CD8-positive, alpha-beta memory T cell (primary cell): ENCODE measurements at regions not wholly inside any gene's neighbourhood (a gene's known extent, or its start where the extent isn't known, plus 50 kb on each side); places are given as distances from the start of the nearest gene placed in this dataset.
"Not testable (repeated sequence)": the region's sequence is repeated elsewhere in the genome, so short reads cannot be mapped to it uniquely, and the experiment has no call there.

Source experiments
- CTCF ChIA-PET: fragments of 350-600 bp; sonication (Branson Sonifier 250); formaldehyde crosslinking; loops from one replicate; lab custom pipeline; 2021; ENCODE audit warnings: antibody characterized with exemption; lab: Charles Lee
- POLR2A ChIA-PET: fragments of 350-600 bp; sonication (Branson Sonifier 250); formaldehyde crosslinking; loops from one replicate; lab custom pipeline; 2021; ENCODE audit warnings: antibody characterized with exemption; lab: Charles Lee
- DNase-seq, 5 donors: peaks; one replicate each; pipeline versions ENCODE4 v3.0.0 to v3.0.0-alpha.2; 2020 to 2022; ENCODE audit warnings: mixed read lengths in 1 of 5
- H3K27ac ChIP-seq: one replicate; pipeline ENCODE4 v1.7.0; 2013; ENCODE audit warnings: low read depth, mild to moderate bottlenecking, low read length, moderate library complexity
- H3K27me3 ChIP-seq: 2 replicates; pipeline ENCODE4 v1.7.0; 2013; ENCODE audit warnings: low read length, mild to moderate bottlenecking; ENCODE audit not compliant: insufficient read depth, poor library complexity, severe bottlenecking
- H3K36me3 ChIP-seq: 2 replicates; pipeline ENCODE4 v1.7.0; 2013; ENCODE audit warnings: mild to moderate bottlenecking, low read length, moderate library complexity; ENCODE audit not compliant: insufficient read depth
- H3K4me1 ChIP-seq: 2 replicates; pipeline ENCODE4 v1.7.0; 2013; ENCODE audit warnings: mild to moderate bottlenecking, low read length, moderate library complexity; ENCODE audit not compliant: insufficient read depth
- H3K4me3 ChIP-seq: 2 replicates; pipeline ENCODE4 v1.7.0; 2013; ENCODE audit warnings: mild to moderate bottlenecking, low read length
- H3K9me3 ChIP-seq: 2 replicates; pipeline ENCODE4 v1.7.0; 2013; ENCODE audit warnings: mild to moderate bottlenecking, low read length
- H3K27ac Mint-ChIP-seq, 8 donors: one replicate each; pipeline ENCODE4 v1.8.0; 2020 to 2021; ENCODE audit warnings: mixed read lengths in 8 of 8, mild to moderate bottlenecking in 6 of 8, inconsistent platforms in 3 of 8, moderate library complexity in 3 of 8
- H3K27me3 Mint-ChIP-seq, 2 donors: one replicate each; pipeline ENCODE4 v1.8.0; 2020 to 2021; ENCODE audit warnings: mixed read lengths in 2 of 2, mild to moderate bottlenecking in 1 of 2, moderate library complexity in 1 of 2
- H3K36me3 Mint-ChIP-seq, 3 donors: one replicate each; pipeline ENCODE4 v1.8.0; 2020 to 2021; ENCODE audit warnings: mixed read lengths in 3 of 3, inconsistent platforms in 1 of 3, mild to moderate bottlenecking in 1 of 3
- H3K4me1 Mint-ChIP-seq, 3 donors: one replicate each; pipeline ENCODE4 v1.8.0; 2020 to 2021; ENCODE audit warnings: mixed read lengths in 3 of 3, inconsistent platforms in 1 of 3, mild to moderate bottlenecking in 1 of 3
- H3K4me3 Mint-ChIP-seq, 7 donors: one replicate each; pipeline ENCODE4 v1.8.0; 2020 to 2021; ENCODE audit warnings: mixed read lengths in 7 of 7, mild to moderate bottlenecking in 6 of 7, moderate library complexity in 4 of 7, inconsistent platforms in 2 of 7
- H3K9me3 Mint-ChIP-seq, 5 donors: one replicate each; pipeline ENCODE4 v1.8.0; 2020 to 2022; ENCODE audit warnings: mixed read lengths in 5 of 5, mild to moderate bottlenecking in 3 of 5, moderate library complexity in 2 of 5, inconsistent platforms in 1 of 5

GRCh38 chr10:2205406-2205805, 468.1 kb upstream of the ADARB2 start:
- H3K4me1 Mint-ChIP-seq = no peaks in the 10 kb centered on the region
- no peak overlapping the region for H3K27ac Mint-ChIP-seq
- DNase-seq = no peak
- ChIA-PET CTCF (no interaction called here), POLR2A (no interaction called here)
- H3K27ac ChIP-seq = no peak overlapping the region
- H3K4me1 ChIP-seq = no peaks in the 10 kb centered on the region
- no peak overlapping the region for H3K4me3 ChIP-seq
- no peaks in the 10 kb centered on the region for H3K36me3 Mint-ChIP-seq
- peaks cover 0 to 5% (median 0%) of the 10 kb centered on the region in 5 donors for H3K9me3 Mint-ChIP-seq
- no peaks in the 10 kb centered on the region for H3K27me3 ChIP-seq
- no peak overlapping the region for H3K4me3 Mint-ChIP-seq
- peaks cover 0 to 1% of the 10 kb centered on the region in 2 donors for H3K27me3 Mint-ChIP-seq
- H3K36me3 ChIP-seq = no peaks in the 10 kb centered on the region
- H3K9me3 ChIP-seq = no peaks in the 10 kb centered on the region

GRCh38 chr10:2202401-2202800, 465.1 kb upstream of the ADARB2 start:
- ChIA-PET CTCF (no interaction called here), POLR2A (no interaction called here)
- H3K27ac ChIP-seq = no peak overlapping the region
- no peaks in the 10 kb centered on the region for H3K27me3 ChIP-seq
- no peaks in the 10 kb centered on the region for H3K4me1 ChIP-seq
- H3K4me3 ChIP-seq = no peak overlapping the region
- H3K27ac Mint-ChIP-seq = no peak overlapping the region
- no peaks in the 10 kb centered on the region for H3K9me3 ChIP-seq
- H3K27me3 Mint-ChIP-seq = peaks cover 0 to 1% of the 10 kb centered on the region in 2 donors
- H3K4me1 Mint-ChIP-seq = no peaks in the 10 kb centered on the region
- no peaks in the 10 kb centered on the region for H3K36me3 ChIP-seq
- peaks cover 4 to 9% (median 8%) of the 10 kb centered on the region in 5 donors for H3K9me3 Mint-ChIP-seq
- no peak for DNase-seq
- no peak overlapping the region for H3K4me3 Mint-ChIP-seq
- no peaks in the 10 kb centered on the region for H3K36me3 Mint-ChIP-seq

- no peaks in the 10 kb centered on the region for H3K4me1 ChIP-seq
- H3K9me3 Mint-ChIP-seq = peaks cover 6 to 14% (median 8%) of the 10 kb centered on the region in 5 donors
- CTCF ChIA-PET = no interaction called here
- H3K27ac Mint-ChIP-seq = no peak overlapping the region
- H3K36me3 ChIP-seq = no peaks in the 10 kb centered on the region
- no peaks in the 10 kb centered on the region for H3K36me3 Mint-ChIP-seq
- H3K27me3 ChIP-seq = no peaks in the 10 kb centered on the region
- H3K27me3 Mint-ChIP-seq = peaks cover 0 to 1% of the 10 kb centered on the region in 2 donors
- H3K4me3 ChIP-seq = no peak overlapping the region
- no peaks in the 10 kb centered on the region for H3K4me1 Mint-ChIP-seq
- H3K4me3 Mint-ChIP-seq = no peak overlapping the region
- H3K9me3 ChIP-seq = no peaks in the 10 kb centered on the region
- no peak overlapping the region for H3K27ac ChIP-seq
- POLR2A ChIA-PET = no interaction called here
- DNase-seq = no peak
Observed at GRCh38 chr10:2201534-2202099, 464.3 kb upstream of the ADARB2 start.

- Mint-ChIP-seq H3K4me1 (no peaks in the 10 kb centered on the region), H3K9me3 (peaks cover 6 to 20% (median 12%) of the 10 kb centered on the region in 5 donors), H3K27me3 (peaks cover 2 to 3% of the 10 kb centered on the region in 2 donors), H3K4me3 (no peak overlapping the region), H3K27ac (no peak overlapping the region), H3K36me3 (no peaks in the 10 kb centered on the region)
- ChIA-PET POLR2A (no interaction called here), CTCF (no interaction called here)
- no peaks in the 10 kb centered on the region for H3K4me1 ChIP-seq
- H3K36me3 ChIP-seq = no peaks in the 10 kb centered on the region
- DNase-seq = no peak
- H3K9me3 ChIP-seq = no peaks in the 10 kb centered on the region
- no peak overlapping the region for H3K27ac ChIP-seq
- no peaks in the 10 kb centered on the region for H3K27me3 ChIP-seq
- no peak overlapping the region for H3K4me3 ChIP-seq
Observed at GRCh38 chr10:2197663-2198062, 460.3 kb upstream of the ADARB2 start.

- H3K4me3 Mint-ChIP-seq = no peak overlapping the region
- Histone ChIP-seq H3K36me3 (no peaks in the 10 kb centered on the region), H3K27me3 (no peaks in the 10 kb centered on the region), H3K4me1 (no peaks in the 10 kb centered on the region), H3K27ac (no peak overlapping the region), H3K9me3 (no peaks in the 10 kb centered on the region), H3K4me3 (no peak overlapping the region)
- ChIA-PET POLR2A (no interaction called here), CTCF (no interaction called here)
- H3K27me3 Mint-ChIP-seq = peaks cover 2 to 3% of the 10 kb centered on the region in 2 donors
- no peak overlapping the region for H3K27ac Mint-ChIP-seq
- H3K4me1 Mint-ChIP-seq = no peaks in the 10 kb centered on the region
- peaks cover 8 to 19% (median 12%) of the 10 kb centered on the region in 5 donors for H3K9me3 Mint-ChIP-seq
- no peaks in the 10 kb centered on the region for H3K36me3 Mint-ChIP-seq
- DNase-seq = no peak
Observed at GRCh38 chr10:2196272-2196671, 458.9 kb upstream of the ADARB2 start.

GRCh38 chr10:2189356-2189755, 452.0 kb upstream of the ADARB2 start:
- H3K4me1 Mint-ChIP-seq, POLR2A ChIA-PET, H3K4me1 ChIP-seq: not testable (repeated sequence)

GRCh38 chr10:2188371-2188770, 451.0 kb upstream of the ADARB2 start:
- H3K27me3 ChIP-seq = no peaks in the 10 kb centered on the region
- H3K36me3 ChIP-seq = no peaks in the 10 kb centered on the region
- H3K4me1 Mint-ChIP-seq = no peaks in the 10 kb centered on the region
- no peaks in the 10 kb centered on the region for H3K4me1 ChIP-seq
- no peak overlapping the region for H3K4me3 ChIP-seq
- no peaks in the 10 kb centered on the region for H3K27me3 Mint-ChIP-seq
- DNase-seq = no peak
- ChIA-PET CTCF (no interaction called here), POLR2A (no interaction called here)
- peaks cover 0 to 10% (median 2%) of the 10 kb centered on the region in 5 donors for H3K9me3 Mint-ChIP-seq
- H3K27ac Mint-ChIP-seq = no peak overlapping the region
- H3K36me3 Mint-ChIP-seq = no peaks in the 10 kb centered on the region
- no peak overlapping the region for H3K4me3 Mint-ChIP-seq
- H3K9me3 ChIP-seq = no peaks in the 10 kb centered on the region
- no peak overlapping the region for H3K27ac ChIP-seq

More at GRCh38 chr10:2189356-2189755, 452.0 kb upstream of the ADARB2 start:
- H3K36me3 Mint-ChIP-seq, H3K4me3 Mint-ChIP-seq, DNase-seq, H3K27me3 ChIP-seq, H3K36me3 ChIP-seq, H3K9me3 ChIP-seq, H3K9me3 Mint-ChIP-seq, H3K27ac ChIP-seq, H3K27me3 Mint-ChIP-seq, CTCF ChIA-PET, H3K4me3 ChIP-seq, H3K27ac Mint-ChIP-seq: not testable (repeated sequence)

- H3K27me3 ChIP-seq = no peaks in the 10 kb centered on the region
- H3K9me3 Mint-ChIP-seq = peaks cover 0 to 4% (median 0%) of the 10 kb centered on the region in 5 donors
- no peak overlapping the region for H3K4me3 Mint-ChIP-seq
- POLR2A ChIA-PET = no interaction called here
- H3K4me3 ChIP-seq = no peak overlapping the region
- H3K9me3 ChIP-seq = no peaks in the 10 kb centered on the region
- H3K4me1 ChIP-seq = no peaks in the 10 kb centered on the region
- no peaks in the 10 kb centered on the region for H3K36me3 ChIP-seq
- CTCF ChIA-PET = no interaction called here
- no peak overlapping the region for H3K27ac Mint-ChIP-seq
- H3K4me1 Mint-ChIP-seq = no peaks in the 10 kb centered on the region
- DNase-seq = no peak
- H3K27me3 Mint-ChIP-seq = no peaks in the 10 kb centered on the region
- H3K36me3 Mint-ChIP-seq = no peaks in the 10 kb centered on the region
- no peak overlapping the region for H3K27ac ChIP-seq
Observed at GRCh38 chr10:2173327-2173726, 436.0 kb upstream of the ADARB2 start.
